GM12875 (cell line): ENCODE measurements at regions not wholly inside any gene's neighbourhood (a gene's known extent, or its start where the extent isn't known, plus 50 kb on each side); places are given as distances from the start of the nearest gene placed in this dataset.

Experiments used
- H3K4me3 ChIP-seq: one replicate; pipeline ENCODE4 v1.5.1; 2011; ENCODE audit warnings: low read depth, low read length, control low read depth
- TF ChIP-seq, protein P1 (sequence below): IDR thresholded peaks from 2 replicates; pipeline ENCODE4 v1.5.1; 2011; ENCODE audit warnings: low read depth, mild to moderate bottlenecking, control low read depth, inconsistent platforms, low read length, moderate library complexity, borderline replicate concordance; ENCODE audit not compliant: insufficient read depth

DNA sequence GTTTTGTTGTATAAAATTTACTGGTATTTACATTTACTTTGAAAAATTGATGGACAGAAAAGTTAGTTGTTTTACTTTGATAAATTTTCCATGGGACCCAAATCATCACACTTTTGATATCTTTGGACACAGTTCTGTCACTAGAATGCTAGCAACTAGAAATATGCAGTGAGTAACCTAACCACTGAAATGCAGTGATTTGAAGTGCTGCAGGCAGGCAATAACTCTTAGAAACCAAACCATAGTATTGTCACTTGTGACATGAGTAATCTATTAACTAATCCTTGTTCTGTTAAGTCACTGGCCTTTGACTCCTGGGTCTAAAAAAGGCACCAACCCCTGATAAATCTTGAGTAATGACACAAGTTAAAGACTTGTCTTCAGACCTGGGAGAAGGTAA is 620.0 kb upstream of the ATXN8OS start:
- H3K4me3 ChIP-seq, result no peak overlapping the region
- TF ChIP-seq, protein P1, sequence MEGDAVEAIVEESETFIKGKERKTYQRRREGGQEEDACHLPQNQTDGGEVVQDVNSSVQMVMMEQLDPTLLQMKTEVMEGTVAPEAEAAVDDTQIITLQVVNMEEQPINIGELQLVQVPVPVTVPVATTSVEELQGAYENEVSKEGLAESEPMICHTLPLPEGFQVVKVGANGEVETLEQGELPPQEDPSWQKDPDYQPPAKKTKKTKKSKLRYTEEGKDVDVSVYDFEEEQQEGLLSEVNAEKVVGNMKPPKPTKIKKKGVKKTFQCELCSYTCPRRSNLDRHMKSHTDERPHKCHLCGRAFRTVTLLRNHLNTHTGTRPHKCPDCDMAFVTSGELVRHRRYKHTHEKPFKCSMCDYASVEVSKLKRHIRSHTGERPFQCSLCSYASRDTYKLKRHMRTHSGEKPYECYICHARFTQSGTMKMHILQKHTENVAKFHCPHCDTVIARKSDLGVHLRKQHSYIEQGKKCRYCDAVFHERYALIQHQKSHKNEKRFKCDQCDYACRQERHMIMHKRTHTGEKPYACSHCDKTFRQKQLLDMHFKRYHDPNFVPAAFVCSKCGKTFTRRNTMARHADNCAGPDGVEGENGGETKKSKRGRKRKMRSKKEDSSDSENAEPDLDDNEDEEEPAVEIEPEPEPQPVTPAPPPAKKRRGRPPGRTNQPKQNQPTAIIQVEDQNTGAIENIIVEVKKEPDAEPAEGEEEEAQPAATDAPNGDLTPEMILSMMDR, result no peak

DNA sequence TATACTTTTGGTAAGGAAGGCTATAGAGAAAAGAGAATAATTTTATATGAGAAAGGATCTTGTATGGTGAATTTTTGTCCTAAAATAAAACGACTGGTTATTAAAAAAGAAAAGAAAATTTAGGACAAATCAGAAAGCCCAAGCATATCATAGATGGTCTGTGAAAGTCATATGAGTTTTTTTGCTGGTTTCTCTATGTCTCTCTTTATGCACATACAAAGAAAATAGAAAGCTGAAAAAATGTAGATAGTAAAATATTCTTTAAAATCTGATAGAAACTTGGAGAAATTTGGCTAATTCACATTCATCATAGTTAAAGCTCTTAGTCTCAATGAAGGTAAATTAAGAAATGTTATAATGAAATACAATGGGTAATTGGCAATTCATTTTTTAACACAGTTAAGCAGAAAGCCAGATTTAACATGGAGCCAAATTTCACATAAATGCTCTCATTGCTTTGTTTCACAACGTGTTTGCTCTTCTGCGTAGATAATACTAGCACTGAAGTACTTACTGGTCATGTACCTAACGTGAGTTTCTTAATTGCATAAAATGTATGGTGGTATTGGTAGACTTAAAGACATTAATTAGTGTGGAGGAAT is 621.5 kb upstream of the ATXN8OS start:
- no peak overlapping the region for H3K4me3 ChIP-seq
- TF ChIP-seq, protein P1, result no peak

- TF ChIP-seq, protein P1, result no peak
- no peak overlapping the region for H3K4me3 ChIP-seq
Measured at GRCh38 chr13:69477451-69477850, 630.2 kb upstream of the ATXN8OS start.

DNA sequence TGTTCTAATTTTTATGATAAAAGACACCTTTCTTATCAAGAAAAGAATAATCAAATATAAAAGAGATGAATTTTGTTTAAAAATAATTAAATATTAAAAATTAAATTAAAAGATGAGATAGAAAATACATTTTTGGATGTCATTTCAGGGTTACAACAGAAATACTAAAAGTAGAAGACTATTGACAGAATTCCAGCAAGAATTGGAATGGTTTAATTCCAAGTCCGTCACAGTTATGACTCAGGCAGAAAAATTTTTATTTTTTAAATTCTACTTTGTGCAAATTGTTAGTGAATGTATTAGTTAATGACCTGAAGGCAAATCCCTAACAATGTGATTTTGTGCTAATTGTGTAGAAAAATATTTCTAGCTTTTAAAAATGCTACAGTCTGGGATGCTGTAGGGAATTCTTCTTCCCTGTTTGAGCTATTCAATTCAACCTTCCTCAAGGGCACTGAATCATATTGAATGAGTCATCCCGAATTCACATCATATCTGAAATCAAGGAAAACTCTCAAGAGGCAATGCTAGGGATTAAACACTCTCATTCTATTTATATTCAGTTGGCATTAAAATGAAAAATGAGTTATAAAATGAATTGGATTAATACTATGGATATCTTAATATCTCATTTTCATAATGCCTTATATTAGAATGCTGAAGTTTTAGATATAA is 633.5 kb upstream of the ATXN8OS start:
- H3K4me3 ChIP-seq, result no peak overlapping the region
- TF ChIP-seq, protein P1, result no peak

GRCh38 chr13:69468624-69469023 is 639.0 kb upstream of the ATXN8OS start:
- no peak overlapping the region for H3K4me3 ChIP-seq
- TF ChIP-seq, protein P1, result no peak

DNA sequence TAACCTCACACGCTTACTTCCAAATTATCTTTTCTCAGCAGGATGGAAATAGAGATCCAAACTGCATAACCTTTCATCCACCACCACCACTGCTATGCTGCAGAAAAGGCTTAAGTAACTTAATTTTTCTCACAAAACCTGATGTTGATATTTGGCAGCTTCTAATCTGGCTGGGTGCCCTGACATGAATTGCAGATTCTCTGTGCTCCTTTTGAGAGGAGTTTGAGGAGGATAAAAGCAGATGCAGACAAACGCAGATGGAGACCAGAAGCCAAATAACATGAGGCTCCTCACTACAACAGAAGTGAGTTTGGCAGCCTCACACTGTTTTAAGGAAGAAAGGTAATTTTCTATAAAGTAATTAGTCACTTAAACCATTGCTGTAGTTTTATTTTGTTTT is 646.2 kb upstream of the ATXN8OS start:
- H3K4me3 ChIP-seq, result no peak overlapping the region
- TF ChIP-seq, protein P1, result no peak

- H3K4me3 ChIP-seq, result no peak overlapping the region
- TF ChIP-seq, protein P1, result no peak
Measured at GRCh38 chr13:69459346-69459745, 648.3 kb upstream of the ATXN8OS start.
